ENCODE measurements at regions not wholly inside any gene's neighbourhood (a gene's known extent, or its start where the extent isn't known, plus 50 kb on each side); places are given as distances from the start of the nearest gene placed in this dataset.

DNA sequence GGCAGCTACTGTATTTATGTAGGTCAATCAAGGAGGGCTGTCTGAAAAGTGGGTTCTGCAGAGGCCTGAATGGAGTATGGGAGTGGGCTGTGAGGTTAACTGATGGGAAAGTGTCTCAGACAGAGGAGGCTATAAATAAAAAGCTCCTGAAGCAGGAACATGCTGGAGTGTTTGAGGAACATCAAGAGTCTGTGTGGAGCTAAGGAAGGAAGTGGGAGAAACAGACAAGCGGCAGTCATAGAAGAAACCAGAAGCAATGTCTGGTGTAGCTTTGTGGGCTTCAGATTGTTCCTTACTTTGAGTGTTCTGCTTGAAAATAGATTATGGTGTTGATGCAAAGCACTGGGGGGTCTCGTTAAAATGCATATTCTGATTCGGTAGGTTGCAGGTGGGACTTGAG lies 101.5 kb upstream of the OGFRL1 start:
- H3K27me3 ChIP-seq (ENCODE audit: control insufficient read depth, insufficient read depth, low read length, poor library complexity, severe bottlenecking), result no peaks in the 10 kb centered on the region
- H3K4me1 ChIP-seq (ENCODE audit: control insufficient read depth, insufficient read depth, low read length), result no peaks in the 10 kb centered on the region
- 85 to 91% methylated on average over 3 of the region's 3 CpGs for WGBS, 2 experiments
- H3K9me3 ChIP-seq (ENCODE audit: control insufficient read depth, low read length), result no peaks in the 10 kb centered on the region
- H3K36me3 ChIP-seq (ENCODE audit: control insufficient read depth, insufficient read depth, low read length), result no peaks in the 10 kb centered on the region
- no peak overlapping the region for H3K4me3 ChIP-seq (ENCODE audit: insufficient read depth, low read depth, low read length)
- H3K27ac ChIP-seq (ENCODE audit: insufficient read depth, low read depth, low read length, poor library complexity, severe bottlenecking), result no peak overlapping the region

GRCh38 chr6:71190809-71191208 lies 97.8 kb upstream of the OGFRL1 start:
- Histone ChIP-seq H3K4me1 (ENCODE audit: control insufficient read depth, insufficient read depth, low read length) (no peaks in the 10 kb centered on the region), H3K9me3 (ENCODE audit: control insufficient read depth, low read length) (no peaks in the 10 kb centered on the region), H3K27ac (ENCODE audit: insufficient read depth, low read depth, low read length, poor library complexity, severe bottlenecking) (no peak overlapping the region), H3K27me3 (ENCODE audit: control insufficient read depth, insufficient read depth, low read length, poor library complexity, severe bottlenecking) (no peaks in the 10 kb centered on the region), H3K36me3 (ENCODE audit: control insufficient read depth, insufficient read depth, low read length) (no peaks in the 10 kb centered on the region), H3K4me3 (ENCODE audit: insufficient read depth, low read depth, low read length) (no peak overlapping the region)
- 65 to 68% methylated on average over 2 to 3 of the region's 3 CpGs for WGBS, 2 experiments

DNA sequence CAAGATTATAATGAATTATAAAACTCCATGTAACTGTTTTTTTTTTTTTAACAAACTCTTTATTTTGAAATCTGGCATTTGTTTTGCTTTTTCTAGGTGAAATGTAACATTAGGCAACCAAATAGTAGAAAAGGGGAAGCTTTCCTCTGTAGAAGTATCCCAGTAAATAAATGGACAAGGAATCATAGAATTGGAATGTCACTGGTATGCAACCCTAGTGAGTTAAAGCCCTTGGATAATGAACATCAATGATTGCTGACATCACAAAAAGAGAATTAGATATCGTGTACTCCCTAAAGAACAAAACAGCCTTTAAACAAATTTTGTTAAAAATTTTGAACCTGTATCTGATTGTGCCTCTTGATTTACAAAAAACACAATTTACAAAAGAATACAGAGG lies 93.9 kb upstream of the OGFRL1 start:
- Histone ChIP-seq H3K9me3 (ENCODE audit: control insufficient read depth, low read length) (no peaks in the 10 kb centered on the region), H3K4me3 (ENCODE audit: insufficient read depth, low read depth, low read length) (no peak overlapping the region), H3K36me3 (ENCODE audit: control insufficient read depth, insufficient read depth, low read length) (no peaks in the 10 kb centered on the region), H3K27ac (ENCODE audit: insufficient read depth, low read depth, low read length, poor library complexity, severe bottlenecking) (no peak overlapping the region), H3K4me1 (ENCODE audit: control insufficient read depth, insufficient read depth, low read length) (no peaks in the 10 kb centered on the region), H3K27me3 (ENCODE audit: control insufficient read depth, insufficient read depth, low read length, poor library complexity, severe bottlenecking) (no peaks in the 10 kb centered on the region)
- 75 to 100% methylated on average over 1 of the region's 1 CpG for WGBS, 2 experiments

- Histone ChIP-seq H3K4me3 (ENCODE audit: insufficient read depth, low read depth, low read length) (no peak overlapping the region), H3K27ac (ENCODE audit: insufficient read depth, low read depth, low read length, poor library complexity, severe bottlenecking) (no peak overlapping the region), H3K27me3 (ENCODE audit: control insufficient read depth, insufficient read depth, low read length, poor library complexity, severe bottlenecking) (no peaks in the 10 kb centered on the region), H3K36me3 (ENCODE audit: control insufficient read depth, insufficient read depth, low read length) (no peaks in the 10 kb centered on the region), H3K9me3 (ENCODE audit: control insufficient read depth, low read length) (no peaks in the 10 kb centered on the region), H3K4me1 (ENCODE audit: control insufficient read depth, insufficient read depth, low read length) (no peaks in the 10 kb centered on the region)
- 93 to 94% methylated on average over 7 of the region's 7 CpGs for WGBS, 2 experiments
Measured at GRCh38 chr6:71197267-71197666, 91.3 kb upstream of the OGFRL1 start.

DNA sequence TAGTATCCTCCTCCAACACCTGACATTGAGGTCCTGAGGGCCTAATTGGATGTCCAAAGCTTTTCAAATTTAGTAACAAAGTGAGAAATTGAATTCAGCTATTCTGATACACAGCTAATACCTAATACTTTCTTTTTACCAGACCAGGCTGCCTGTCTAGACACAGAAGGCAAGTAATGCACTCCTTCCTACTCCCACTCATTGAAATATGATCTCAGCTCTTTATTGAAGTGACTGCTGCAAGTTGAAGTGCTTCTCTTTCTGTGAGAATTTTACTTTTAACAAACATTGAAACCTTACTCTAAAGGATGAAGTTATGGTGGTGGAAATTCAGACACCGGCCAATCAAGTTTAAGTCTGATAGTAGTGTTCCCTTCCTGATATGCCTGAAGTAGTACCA lies 90.8 kb upstream of the OGFRL1 start:
- H3K27me3 ChIP-seq (ENCODE audit: control insufficient read depth, insufficient read depth, low read length, poor library complexity, severe bottlenecking), result no peaks in the 10 kb centered on the region
- no peaks in the 10 kb centered on the region for H3K4me1 ChIP-seq (ENCODE audit: control insufficient read depth, insufficient read depth, low read length)
- no peak overlapping the region for H3K27ac ChIP-seq (ENCODE audit: insufficient read depth, low read depth, low read length, poor library complexity, severe bottlenecking)
- H3K36me3 ChIP-seq (ENCODE audit: control insufficient read depth, insufficient read depth, low read length), result no peaks in the 10 kb centered on the region
- H3K9me3 ChIP-seq (ENCODE audit: control insufficient read depth, low read length), result no peaks in the 10 kb centered on the region
- no peak overlapping the region for H3K4me3 ChIP-seq (ENCODE audit: insufficient read depth, low read depth, low read length)
- 85 to 93% methylated on average over 1 of the region's 1 CpG for WGBS, 2 experiments

GRCh38 chr6:71198908-71199307 lies 89.7 kb upstream of the OGFRL1 start:
- Histone ChIP-seq H3K4me3 (ENCODE audit: insufficient read depth, low read depth, low read length) (no peak overlapping the region), H3K27me3 (ENCODE audit: control insufficient read depth, insufficient read depth, low read length, poor library complexity, severe bottlenecking) (no peaks in the 10 kb centered on the region), H3K27ac (ENCODE audit: insufficient read depth, low read depth, low read length, poor library complexity, severe bottlenecking) (no peak overlapping the region), H3K4me1 (ENCODE audit: control insufficient read depth, insufficient read depth, low read length) (no peaks in the 10 kb centered on the region), H3K9me3 (ENCODE audit: control insufficient read depth, low read length) (no peaks in the 10 kb centered on the region), H3K36me3 (ENCODE audit: control insufficient read depth, insufficient read depth, low read length) (no peaks in the 10 kb centered on the region)
- WGBS, 2 experiments, result 89 to 91% methylated on average over 2 of the region's 2 CpGs

DNA sequence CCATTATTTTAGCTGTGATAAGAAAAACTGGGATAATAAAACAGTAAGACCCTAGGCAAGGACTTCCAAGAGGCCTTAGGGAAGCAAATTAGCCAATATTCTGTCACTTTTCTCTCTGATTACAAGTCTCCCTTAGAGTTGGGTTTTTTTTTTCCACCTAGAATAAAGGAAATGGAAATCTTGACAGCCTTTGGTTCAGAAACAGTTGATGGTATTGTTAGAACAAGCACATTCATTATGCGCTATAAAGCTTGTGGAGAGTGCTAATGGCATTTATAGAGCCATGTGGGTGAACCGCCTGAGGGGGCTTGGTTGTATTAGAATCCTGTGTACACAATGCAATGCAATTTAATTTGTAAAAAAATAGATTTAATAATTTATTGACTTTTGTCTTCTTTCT lies 88.9 kb upstream of the OGFRL1 start:
- H3K27me3 ChIP-seq (ENCODE audit: control insufficient read depth, insufficient read depth, low read length, poor library complexity, severe bottlenecking), result no peaks in the 10 kb centered on the region
- no peaks in the 10 kb centered on the region for H3K4me1 ChIP-seq (ENCODE audit: control insufficient read depth, insufficient read depth, low read length)
- no peak overlapping the region for H3K4me3 ChIP-seq (ENCODE audit: insufficient read depth, low read depth, low read length)
- no peaks in the 10 kb centered on the region for H3K36me3 ChIP-seq (ENCODE audit: control insufficient read depth, insufficient read depth, low read length)
- no peak overlapping the region for H3K27ac ChIP-seq (ENCODE audit: insufficient read depth, low read depth, low read length, poor library complexity, severe bottlenecking)
- H3K9me3 ChIP-seq (ENCODE audit: control insufficient read depth, low read length), result no peaks in the 10 kb centered on the region
- WGBS, 2 experiments, result 92 to 97% methylated on average over 2 of the region's 2 CpGs

DNA sequence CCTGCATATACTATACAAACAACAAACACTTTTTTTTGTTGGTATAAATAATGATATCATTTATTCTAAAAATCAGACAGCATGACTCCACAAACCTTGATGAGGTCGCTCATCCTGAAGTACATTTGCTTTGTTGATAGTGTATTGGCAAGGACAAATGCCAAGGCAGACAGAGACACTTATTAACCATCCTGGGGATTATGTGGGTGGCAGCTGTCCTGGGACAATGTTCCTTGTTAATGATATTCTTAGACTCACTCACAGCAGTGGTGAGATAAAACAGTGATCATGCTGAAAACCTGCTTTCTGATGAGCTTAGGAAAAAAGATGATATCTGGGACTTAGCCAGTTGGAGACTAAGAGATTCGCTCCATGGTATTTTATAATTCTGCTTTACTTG lies 85.4 kb upstream of the OGFRL1 start:
- H3K27ac ChIP-seq (ENCODE audit: insufficient read depth, low read depth, low read length, poor library complexity, severe bottlenecking), result no peak overlapping the region
- no peak overlapping the region for H3K4me3 ChIP-seq (ENCODE audit: insufficient read depth, low read depth, low read length)
- 93 to 100% methylated on average over 2 of the region's 2 CpGs for WGBS, 2 experiments

GRCh38 chr6:71204741-71205140 lies 83.9 kb upstream of the OGFRL1 start:
- 93 to 97% methylated on average over 6 of the region's 6 CpGs for WGBS, 2 experiments
- no peaks in the 10 kb centered on the region for H3K36me3 ChIP-seq (ENCODE audit: control insufficient read depth, insufficient read depth, low read length)
- no peaks in the 10 kb centered on the region for H3K4me1 ChIP-seq (ENCODE audit: control insufficient read depth, insufficient read depth, low read length)
- H3K27me3 ChIP-seq (ENCODE audit: control insufficient read depth, insufficient read depth, low read length, poor library complexity, severe bottlenecking), result no peaks in the 10 kb centered on the region
- H3K9me3 ChIP-seq (ENCODE audit: control insufficient read depth, low read length), result no peaks in the 10 kb centered on the region
- H3K27ac ChIP-seq (ENCODE audit: insufficient read depth, low read depth, low read length, poor library complexity, severe bottlenecking), result no peak overlapping the region
- H3K4me3 ChIP-seq (ENCODE audit: insufficient read depth, low read depth, low read length), result no peak overlapping the region

More for the DNA sequence above, 85.4 kb upstream of the OGFRL1 start:
- no peaks in the 10 kb centered on the region for H3K27me3 ChIP-seq (ENCODE audit: control insufficient read depth, insufficient read depth, low read length, poor library complexity, severe bottlenecking)
- H3K36me3 ChIP-seq (ENCODE audit: control insufficient read depth, insufficient read depth, low read length), result no peaks in the 10 kb centered on the region
- H3K9me3 ChIP-seq (ENCODE audit: control insufficient read depth, low read length), result no peaks in the 10 kb centered on the region
- no peaks in the 10 kb centered on the region for H3K4me1 ChIP-seq (ENCODE audit: control insufficient read depth, insufficient read depth, low read length)

- Histone ChIP-seq H3K4me1 (ENCODE audit: control insufficient read depth, insufficient read depth, low read length) (no peaks in the 10 kb centered on the region), H3K4me3 (ENCODE audit: insufficient read depth, low read depth, low read length) (no peak overlapping the region), H3K36me3 (ENCODE audit: control insufficient read depth, insufficient read depth, low read length) (no peaks in the 10 kb centered on the region), H3K27me3 (ENCODE audit: control insufficient read depth, insufficient read depth, low read length, poor library complexity, severe bottlenecking) (no peaks in the 10 kb centered on the region), H3K9me3 (ENCODE audit: control insufficient read depth, low read length) (no peaks in the 10 kb centered on the region), H3K27ac (ENCODE audit: insufficient read depth, low read depth, low read length, poor library complexity, severe bottlenecking) (no peak overlapping the region)
- 95 to 100% methylated on average over 2 of the region's 3 CpGs for WGBS, 2 experiments
Measured at GRCh38 chr6:71205336-71205956, 83.2 kb upstream of the OGFRL1 start.

GRCh38 chr6:71206089-71206488 lies 82.5 kb upstream of the OGFRL1 start:
- no peaks in the 10 kb centered on the region for H3K36me3 ChIP-seq (ENCODE audit: control insufficient read depth, insufficient read depth, low read length)
- no peaks in the 10 kb centered on the region for H3K4me1 ChIP-seq (ENCODE audit: control insufficient read depth, insufficient read depth, low read length)
- no peak overlapping the region for H3K4me3 ChIP-seq (ENCODE audit: insufficient read depth, low read depth, low read length)
- WGBS, 2 experiments, result 78% methylated on average over 1 of the region's 2 CpGs; no CpG with 5 or more reads in 1 of the 2 experiments
- no peaks in the 10 kb centered on the region for H3K27me3 ChIP-seq (ENCODE audit: control insufficient read depth, insufficient read depth, low read length, poor library complexity, severe bottlenecking)
- H3K27ac ChIP-seq (ENCODE audit: insufficient read depth, low read depth, low read length, poor library complexity, severe bottlenecking), result no peak overlapping the region
- H3K9me3 ChIP-seq (ENCODE audit: control insufficient read depth, low read length), result no peaks in the 10 kb centered on the region
